ENCODE measurements at regions not wholly inside any gene's neighbourhood (a gene's known extent, or its start where the extent isn't known, plus 50 kb on each side); places are given as distances from the start of the nearest gene placed in this dataset.

- no peak for DNase-seq (ENCODE audit: extremely low read depth, low read depth)
These were observed 63.6 kb upstream of the SLC28A3 start for GRCh38 chr9:84404095-84404686.

GRCh38 chr9:84405667-84406066, 65.1 kb upstream of the SLC28A3 start:
- no peak for TF ChIP-seq CTCF (IDR thresholded peaks at IDR 0.05; ENCODE audit: low read depth, low read length, missing control alignments)
- no peak for DNase-seq (ENCODE audit: extremely low read depth, low read depth)
- H3K4me3 ChIP-seq (replicated peaks; ENCODE audit: low read depth, low read length): no peak overlapping the region

More at GRCh38 chr9:84404095-84404686, 63.6 kb upstream of the SLC28A3 start:
- peak; percentile 47 for TF ChIP-seq CTCF (IDR thresholded peaks at IDR 0.05; ENCODE audit: low read depth, low read length, missing control alignments)
- H3K4me3 ChIP-seq (replicated peaks; ENCODE audit: low read depth, low read length): no peak overlapping the region

GRCh38 chr9:84408416-84408815, 67.9 kb upstream of the SLC28A3 start:
- H3K4me3 ChIP-seq (replicated peaks; ENCODE audit: low read depth, low read length): no peak overlapping the region
- no peak for DNase-seq (ENCODE audit: extremely low read depth, low read depth)
- no peak for TF ChIP-seq CTCF (IDR thresholded peaks at IDR 0.05; ENCODE audit: low read depth, low read length, missing control alignments)

GRCh38 chr9:84411683-84412267, 71.2 kb upstream of the SLC28A3 start:
- DNase-seq (ENCODE audit: extremely low read depth, low read depth): no peak
- no peak overlapping the region for H3K4me3 ChIP-seq (replicated peaks; ENCODE audit: low read depth, low read length)
- TF ChIP-seq CTCF (IDR thresholded peaks at IDR 0.05; ENCODE audit: low read depth, low read length, missing control alignments): no peak

- no peak overlapping the region for H3K4me3 ChIP-seq (replicated peaks; ENCODE audit: low read depth, low read length)
- no peak for DNase-seq (ENCODE audit: extremely low read depth, low read depth)
- TF ChIP-seq CTCF (IDR thresholded peaks at IDR 0.05; ENCODE audit: low read depth, low read length, missing control alignments): no peak
These were observed 72.1 kb upstream of the SLC28A3 start for GRCh38 chr9:84412654-84413053.

GRCh38 chr9:84413301-84413700, 72.7 kb upstream of the SLC28A3 start:
- H3K4me3 ChIP-seq (replicated peaks; ENCODE audit: low read depth, low read length): no peak overlapping the region
- DNase-seq (ENCODE audit: extremely low read depth, low read depth): no peak
- TF ChIP-seq CTCF (IDR thresholded peaks at IDR 0.05; ENCODE audit: low read depth, low read length, missing control alignments): no peak
